ENCODE measurements at regions not wholly inside any gene's neighbourhood (a gene's known extent, or its start where the extent isn't known, plus 50 kb on each side); places are given as distances from the start of the nearest gene placed in this dataset.

DNA sequence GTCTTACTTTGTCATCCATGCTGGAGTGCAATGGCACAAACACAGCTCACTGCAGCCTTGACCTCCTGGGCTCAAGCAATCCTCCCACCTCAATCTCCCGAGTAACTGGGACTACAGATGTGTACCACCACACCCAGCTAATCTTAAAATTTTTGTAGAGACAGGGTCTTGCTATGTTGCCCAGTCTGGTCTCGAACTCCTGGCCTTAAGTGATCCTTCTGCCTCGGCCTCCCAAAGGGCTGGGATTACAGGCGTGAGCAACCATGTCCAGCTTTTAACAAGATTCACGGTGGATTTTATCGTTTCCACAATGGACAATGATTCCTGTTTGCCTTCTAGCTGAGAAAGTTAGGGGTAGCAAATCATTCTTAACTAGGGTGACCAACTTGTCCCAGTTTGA is 165.9 kb downstream of the ZNF608 start:
- H3K27me3 ChIP-seq (ENCODE audit: control insufficient read depth in 4 of 4, insufficient read depth in 4 of 4, low read length in 3 of 4): no peaks in the 10 kb centered on the region
- peaks cover 0 to 7% (median 0%) of the 10 kb centered on the region in 4 donors for H3K4me1 ChIP-seq (ENCODE audit: control insufficient read depth in 4 of 4, insufficient read depth in 4 of 4, low read length in 3 of 4)
- H3K9ac ChIP-seq (ENCODE audit: low read depth in 1 of 2, low read length in 2 of 2): no peak overlapping the region
- DNase-seq (ENCODE audit: low spot score): no peak
- no peaks in the 10 kb centered on the region for H3K36me3 ChIP-seq (ENCODE audit: control insufficient read depth in 4 of 4, insufficient read depth in 3 of 4, low read depth in 1 of 4, low read length in 3 of 4)
- H3K4me3 ChIP-seq (ENCODE audit: low read depth in 1 of 3, low read length in 3 of 3): no peak overlapping the region
- 93% methylated on average over 6 of the region's 6 CpGs for WGBS
- TF ChIP-seq REST (IDR thresholded peaks at IDR 0.05): no peak
- no peak for TF ChIP-seq EGR1 (IDR thresholded peaks at IDR 0.05; ENCODE audit: low read depth in 2 of 2)
- no peak for TF ChIP-seq MAX (IDR thresholded peaks at IDR 0.05)
- TF ChIP-seq ZBTB33 (IDR thresholded peaks at IDR 0.05): no peak
- no peak for TF ChIP-seq RXRA (IDR thresholded peaks at IDR 0.05)
- no peak for TF ChIP-seq HNF4G (IDR thresholded peaks at IDR 0.05)
- no peak for TF ChIP-seq JUND (IDR thresholded peaks at IDR 0.05)
- TF ChIP-seq NR2F2 (IDR thresholded peaks at IDR 0.05): no peak
- TF ChIP-seq RAD21 (IDR thresholded peaks at IDR 0.05): no peak
- TF ChIP-seq TAF1 (conservative IDR thresholded peaks at IDR 0.05): no peak
- TF ChIP-seq CTCF (IDR thresholded peaks at IDR 0.05; ENCODE audit: low read depth, low read length, missing input control): no peak
- TF ChIP-seq FOXA2 (IDR thresholded peaks at IDR 0.05): no peak
- no peak for TF ChIP-seq HNF4A (conservative IDR thresholded peaks at IDR 0.05)
- TF ChIP-seq, protein P1, sequence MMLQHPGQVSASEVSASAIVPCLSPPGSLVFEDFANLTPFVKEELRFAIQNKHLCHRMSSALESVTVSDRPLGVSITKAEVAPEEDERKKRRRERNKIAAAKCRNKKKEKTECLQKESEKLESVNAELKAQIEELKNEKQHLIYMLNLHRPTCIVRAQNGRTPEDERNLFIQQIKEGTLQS (IDR thresholded peaks at IDR 0.05): no peak
- no peak for TF ChIP-seq YY1 (IDR thresholded peaks at IDR 0.05)
- no peak for TF ChIP-seq FOXA1 (IDR thresholded peaks at IDR 0.05)
- TF ChIP-seq SP1 (IDR thresholded peaks at IDR 0.05): no peak
- no peaks in the 10 kb centered on the region for H3K9me3 ChIP-seq (ENCODE audit: control insufficient read depth in 4 of 4, low read length in 3 of 4)
- H3K27ac ChIP-seq (ENCODE audit: low read depth in 1 of 2, low read length in 2 of 2): no peak overlapping the region
